HCEC 1CT (cell line): ENCODE measurements at regions not wholly inside any gene's neighbourhood (a gene's known extent, or its start where the extent isn't known, plus 50 kb on each side); places are given as distances from the start of the nearest gene placed in this dataset.
A peak's percentile ranks its signal among the peaks of the same experiment; 100 is the strongest.

Experiments used
- DNase-seq: peaks from one replicate; pipeline ENCODE4 v3.0.0-alpha.2; 2017

DNA sequence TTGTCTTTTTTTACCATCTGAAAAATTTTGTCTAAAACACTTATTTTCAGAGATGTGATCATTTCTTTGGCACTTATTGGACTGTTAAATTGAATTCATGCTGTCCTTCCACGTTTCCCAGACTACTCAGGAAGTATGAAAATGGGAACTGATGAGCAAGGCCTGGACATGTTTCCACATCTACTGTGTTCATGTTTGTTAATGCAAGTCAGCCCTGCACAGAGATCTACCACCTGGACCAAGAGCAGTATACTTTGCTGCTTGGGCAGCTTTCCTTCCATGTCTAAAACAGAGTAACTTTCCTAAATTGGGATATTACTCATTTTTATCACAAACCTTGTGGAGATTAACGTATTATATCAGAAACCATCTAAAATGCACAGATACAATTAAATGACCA is 687.4 kb downstream of the DIAPH3 start:
- DNase-seq: no peak

- DNase-seq: no peak
Observed at GRCh38 chr13:59477011-59477410, 686.7 kb downstream of the DIAPH3 start.

GRCh38 chr13:59478908-59479307 is 684.8 kb downstream of the DIAPH3 start:
- no peak for DNase-seq

- no peak for DNase-seq
Observed at GRCh38 chr13:59479629-59480028, 684.1 kb downstream of the DIAPH3 start.

DNA sequence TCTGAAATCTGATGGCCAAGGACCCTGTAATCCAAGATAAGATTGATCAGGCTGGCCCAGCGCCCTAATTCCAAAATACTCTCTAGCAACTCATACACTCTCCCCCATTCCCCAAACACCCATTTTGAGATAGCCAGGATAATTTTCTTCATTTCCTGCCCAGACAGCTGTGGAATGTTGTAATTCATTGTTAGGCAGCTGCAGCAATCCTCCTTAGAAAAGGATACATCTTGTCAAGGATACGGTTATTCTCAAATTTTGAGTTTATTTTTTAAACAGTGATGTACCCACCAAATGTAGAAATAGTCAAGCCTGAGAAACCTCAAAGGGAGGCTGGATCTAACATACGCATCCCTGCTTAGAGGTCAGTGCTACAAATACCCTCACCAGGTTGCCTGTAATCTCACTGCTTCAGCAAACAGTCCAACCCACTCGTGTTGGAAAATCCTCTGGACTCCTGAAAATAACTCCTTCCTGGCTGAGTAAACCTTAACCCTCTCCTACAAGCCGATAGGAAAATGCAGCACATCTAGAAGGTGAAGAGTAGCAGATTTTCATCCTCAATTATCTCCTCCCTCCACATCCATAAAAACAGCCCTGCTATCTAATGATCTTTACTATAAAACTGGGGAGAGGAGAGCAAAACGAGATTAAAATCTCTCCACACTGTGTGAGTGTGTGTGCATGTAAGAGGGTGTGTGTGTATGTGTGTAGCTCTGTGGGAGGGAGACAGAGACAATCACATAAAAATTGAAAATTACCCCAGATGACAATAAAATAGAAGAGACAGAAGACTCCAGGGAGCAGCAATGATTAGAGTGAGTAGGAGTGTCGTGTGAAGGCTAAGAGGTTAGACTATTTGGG is 683.1 kb downstream of the DIAPH3 start:
- no peak for DNase-seq

- DNase-seq: no peak
Observed at GRCh38 chr13:59483501-59484145, 680.1 kb downstream of the DIAPH3 start.

GRCh38 chr13:59487883-59488282 is 675.8 kb downstream of the DIAPH3 start:
- DNase-seq: no peak

DNA sequence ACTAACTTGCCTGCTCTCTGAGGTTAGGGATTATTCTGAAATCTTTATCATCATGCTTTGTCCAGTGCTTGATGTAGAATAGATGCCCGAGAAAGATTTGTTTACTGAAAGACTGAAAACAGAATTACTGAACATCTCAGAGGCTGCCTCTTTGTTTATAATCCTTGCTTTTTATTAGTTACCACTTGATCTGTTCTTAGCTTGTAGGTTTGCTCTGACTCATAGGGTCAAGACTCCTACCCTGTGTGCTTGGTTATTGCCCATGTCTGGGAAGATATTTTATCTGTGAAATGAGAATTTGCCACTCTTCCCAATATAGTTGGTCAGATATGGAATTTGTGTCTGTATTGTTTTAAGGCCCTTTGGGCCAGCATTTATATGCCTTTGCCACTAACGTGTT is 675.3 kb downstream of the DIAPH3 start:
- no peak for DNase-seq

GRCh38 chr13:59490651-59491050 is 673.1 kb downstream of the DIAPH3 start:
- DNase-seq: no peak

DNA sequence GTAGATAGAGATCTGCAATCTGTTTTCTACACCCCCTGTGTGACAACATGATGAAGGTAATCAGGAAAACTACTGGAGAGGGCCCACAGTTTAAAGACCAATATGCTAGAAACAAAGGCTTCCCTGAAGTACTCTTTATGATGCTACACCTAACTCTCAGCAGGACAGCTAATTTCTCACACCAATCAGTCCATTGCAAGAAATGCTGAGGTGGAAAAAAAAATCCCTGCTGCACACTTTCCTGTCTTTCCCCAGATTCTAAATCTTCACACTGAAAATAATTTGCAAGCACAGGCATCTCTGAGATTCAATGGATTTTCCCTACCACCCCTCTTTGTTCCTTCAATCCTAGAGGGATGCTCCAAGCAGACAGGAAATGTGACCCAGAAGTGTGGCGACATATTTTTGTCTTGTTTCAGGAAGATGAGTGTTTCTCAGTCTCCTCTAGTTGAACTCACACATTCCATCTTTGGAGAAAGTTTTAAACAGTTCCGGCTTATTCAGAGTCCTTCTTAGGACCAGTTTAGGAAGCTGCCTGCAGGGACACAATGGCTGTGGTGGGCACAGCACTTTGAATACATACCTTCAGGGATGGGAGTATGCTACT is 671.6 kb downstream of the DIAPH3 start:
- no peak for DNase-seq

GRCh38 chr13:59493436-59493965 is 670.2 kb downstream of the DIAPH3 start:
- DNase-seq: no peak

DNA sequence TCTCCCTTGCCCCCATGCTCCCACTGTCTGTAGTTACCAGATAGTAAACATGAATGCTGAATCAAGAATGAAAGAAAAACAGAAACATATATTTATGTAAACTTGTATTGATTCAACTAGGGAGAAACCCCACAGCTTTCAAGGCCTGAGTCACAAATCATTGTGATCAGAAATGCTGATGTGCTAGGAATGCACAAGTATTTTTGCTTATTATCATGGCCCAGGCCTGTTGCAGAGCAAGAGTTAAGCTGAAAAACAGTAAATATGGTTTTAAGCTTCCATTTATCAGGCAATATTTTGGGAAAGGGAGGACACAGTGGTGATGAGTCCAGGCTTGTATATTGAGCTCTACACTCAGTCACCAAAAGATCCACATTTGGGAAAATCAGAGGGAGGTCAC is 669.6 kb downstream of the DIAPH3 start:
- DNase-seq: no peak

- peak; percentile 34 for DNase-seq
Observed at GRCh38 chr13:59494560-59494970, 669.2 kb downstream of the DIAPH3 start.

- no peak for DNase-seq
Observed at GRCh38 chr13:59495299-59495698, 668.4 kb downstream of the DIAPH3 start.

DNA sequence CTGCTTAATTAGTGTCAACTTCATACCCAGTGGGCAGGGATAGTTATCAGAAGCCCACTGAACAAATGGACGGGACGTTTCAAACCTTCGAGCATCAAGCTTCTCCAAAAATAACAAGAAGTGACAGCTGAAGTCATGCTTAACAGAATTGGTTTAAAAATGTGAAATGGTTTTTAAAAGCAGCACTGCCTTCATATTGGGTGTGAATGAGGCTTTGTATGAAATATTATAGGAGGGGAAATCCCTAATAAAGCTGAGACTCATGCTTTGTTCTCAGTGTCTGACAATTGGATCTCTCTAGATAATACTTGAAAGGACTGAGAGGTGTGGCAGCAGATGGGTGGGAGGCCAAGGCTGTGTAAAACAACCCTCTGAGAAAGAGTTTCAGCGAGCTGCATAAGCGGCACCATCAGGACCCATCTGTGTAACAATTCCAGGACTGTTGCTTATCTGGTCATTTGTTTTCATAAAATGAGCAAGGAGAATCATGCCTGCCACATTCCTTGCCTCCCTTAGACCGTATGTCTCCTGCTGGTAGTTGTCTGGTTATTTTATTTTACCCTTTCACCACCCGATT is 667.7 kb downstream of the DIAPH3 start:
- no peak for DNase-seq

- no peak for DNase-seq
Observed at GRCh38 chr13:59497621-59498247, 666.0 kb downstream of the DIAPH3 start.

DNA sequence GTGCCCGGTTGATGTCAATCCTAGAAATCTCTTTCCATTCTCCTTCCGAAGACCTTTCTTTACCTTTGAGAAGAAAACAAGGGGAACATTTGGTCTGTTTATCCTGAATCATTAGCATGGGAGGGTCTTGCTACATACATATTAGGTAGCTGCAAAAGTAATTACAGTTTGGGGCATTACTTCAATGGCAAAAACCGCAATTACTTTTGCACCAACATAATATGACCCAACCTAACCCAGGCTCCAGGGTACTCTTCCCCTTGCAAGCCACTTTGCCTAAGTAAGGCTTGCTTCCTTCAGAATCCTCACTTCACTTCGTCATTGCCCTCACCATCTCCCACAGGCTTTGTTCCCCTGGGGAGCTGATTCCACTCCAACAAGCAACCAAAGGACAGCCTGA is 662.7 kb downstream of the DIAPH3 start:
- DNase-seq: no peak

- no peak for DNase-seq
Observed at GRCh38 chr13:59504407-59504806, 659.3 kb downstream of the DIAPH3 start.

DNA sequence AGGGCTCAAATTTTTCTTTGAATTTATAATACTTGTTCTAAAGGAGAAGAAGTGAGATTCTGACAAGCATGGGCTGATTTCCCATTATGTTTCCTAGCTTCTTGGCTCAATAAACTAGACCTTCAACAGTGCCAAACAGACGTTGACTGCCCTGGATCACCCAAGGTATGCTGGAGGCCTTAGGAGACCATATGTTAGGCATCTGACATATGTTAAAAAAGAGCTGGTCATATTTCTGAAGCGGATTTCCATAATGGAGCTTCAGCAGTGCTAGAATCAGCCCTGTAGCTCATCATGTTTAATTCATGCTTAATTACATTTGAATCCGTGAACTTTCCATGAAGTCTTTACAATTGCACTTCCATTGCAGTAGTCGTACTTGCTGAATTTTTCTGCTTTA is 653.3 kb downstream of the DIAPH3 start:
- no peak for DNase-seq

DNA sequence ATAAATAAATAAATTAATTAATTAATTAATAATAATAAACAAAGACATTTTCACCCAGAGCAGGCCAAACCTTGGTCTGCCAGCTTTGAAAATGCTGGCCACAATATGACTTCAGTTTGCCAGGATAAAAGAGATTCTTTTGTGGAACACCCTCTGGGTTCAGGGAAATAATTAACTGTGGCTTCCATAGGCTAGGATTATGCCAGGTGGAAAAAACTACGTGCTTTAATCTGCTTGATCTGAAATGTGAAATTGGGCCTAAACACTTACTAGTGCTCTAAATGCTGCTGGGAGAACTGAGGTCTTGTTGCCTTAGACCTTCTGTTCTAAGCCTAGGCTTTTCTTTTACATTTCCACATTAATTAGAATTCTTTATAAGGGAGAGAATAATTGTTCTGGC is 650.0 kb downstream of the DIAPH3 start:
- DNase-seq: no peak

- DNase-seq: no peak
Observed at GRCh38 chr13:59514316-59514715, 649.4 kb downstream of the DIAPH3 start.

GRCh38 chr13:59519819-59520218 is 643.9 kb downstream of the DIAPH3 start:
- DNase-seq: no peak

- DNase-seq: no peak
Observed at GRCh38 chr13:59521549-59521948, 642.2 kb downstream of the DIAPH3 start.
